Transverse colon (tissue), 4 donors: ENCODE measurements at regions not wholly inside any gene's neighbourhood (a gene's known extent, or its start where the extent isn't known, plus 50 kb on each side); places are given as distances from the start of the nearest gene placed in this dataset.

Experiments
- EP300 ChIP-seq: sonication (generic); formaldehyde crosslinking; IDR thresholded peaks from one replicate; pipeline ENCODE4 v1.6.1; 2017; ENCODE audit warnings: antibody characterized with exemption, low read depth
- POLR2AphosphoS5 ChIP-seq, 3 donors: sonication (generic); formaldehyde crosslinking; IDR thresholded peaks; one replicate each; pipeline ENCODE4 v1.6.1; 2016; ENCODE audit warnings: antibody characterized with exemption in 3 of 3
- TF ChIP-seq, protein P1 (sequence below), 5 experiments: fragments of 200-600 bp in 3 of 5; fragments of 450-650 bp in 2 of 5; sonication (generic) in 3 of 5; IDR thresholded peaks; 1 replicate in 2 of 5; 2 replicates in 3 of 5; pipeline ENCODE4 v1.5.1; 2016 to 2017; ENCODE audit warnings: antibody characterized with exemption in 5 of 5, inconsistent platforms in 3 of 5, mild to moderate bottlenecking in 2 of 5, moderate library complexity in 1 of 5

- TF ChIP-seq POLR2AphosphoS5 (IDR thresholded peaks at IDR 0.05) (no peak), EP300 (no peak)
- TF ChIP-seq, protein P1, sequence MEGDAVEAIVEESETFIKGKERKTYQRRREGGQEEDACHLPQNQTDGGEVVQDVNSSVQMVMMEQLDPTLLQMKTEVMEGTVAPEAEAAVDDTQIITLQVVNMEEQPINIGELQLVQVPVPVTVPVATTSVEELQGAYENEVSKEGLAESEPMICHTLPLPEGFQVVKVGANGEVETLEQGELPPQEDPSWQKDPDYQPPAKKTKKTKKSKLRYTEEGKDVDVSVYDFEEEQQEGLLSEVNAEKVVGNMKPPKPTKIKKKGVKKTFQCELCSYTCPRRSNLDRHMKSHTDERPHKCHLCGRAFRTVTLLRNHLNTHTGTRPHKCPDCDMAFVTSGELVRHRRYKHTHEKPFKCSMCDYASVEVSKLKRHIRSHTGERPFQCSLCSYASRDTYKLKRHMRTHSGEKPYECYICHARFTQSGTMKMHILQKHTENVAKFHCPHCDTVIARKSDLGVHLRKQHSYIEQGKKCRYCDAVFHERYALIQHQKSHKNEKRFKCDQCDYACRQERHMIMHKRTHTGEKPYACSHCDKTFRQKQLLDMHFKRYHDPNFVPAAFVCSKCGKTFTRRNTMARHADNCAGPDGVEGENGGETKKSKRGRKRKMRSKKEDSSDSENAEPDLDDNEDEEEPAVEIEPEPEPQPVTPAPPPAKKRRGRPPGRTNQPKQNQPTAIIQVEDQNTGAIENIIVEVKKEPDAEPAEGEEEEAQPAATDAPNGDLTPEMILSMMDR (IDR thresholded peaks at IDR 0.05) = no peak
These were observed 56.4 kb upstream of the KATNAL1 start for GRCh38 chr13:30363725-30364124.
